ENCODE measurements at regions not wholly inside any gene's neighbourhood (a gene's known extent, or its start where the extent isn't known, plus 50 kb on each side); places are given as distances from the start of the nearest gene placed in this dataset.
"Not testable (repeated sequence)": the region's sequence is repeated elsewhere in the genome, so short reads cannot be mapped to it uniquely, and the experiment has no call there.

- 84% methylated on average over 17 of the region's 17 CpGs for WGBS (ENCODE audit: insufficient coverage)
- Mint-ChIP-seq H3K36me3 (no peaks in the 10 kb centered on the region), H3K4me3 (no peak overlapping the region), H3K4me1 (peaks cover 0 to 10% of the 10 kb centered on the region in 2 donors), H3K27ac (no peak overlapping the region), H3K9me3 (no peaks in the 10 kb centered on the region), H3K27me3 (ENCODE audit: low read depth in 2 of 2) (no peaks in the 10 kb centered on the region)
- no peaks in the 10 kb centered on the region for H3K9me3 ChIP-seq (ENCODE audit: control insufficient read depth, insufficient read depth, low read length)
- no peak for TF ChIP-seq CTCF (IDR thresholded peaks at IDR 0.05)
- no peak overlapping the region for H3K4me3 ChIP-seq (ENCODE audit: low read length)
- H3K27me3 ChIP-seq (ENCODE audit: control insufficient read depth, insufficient read depth, low read length): no peaks in the 10 kb centered on the region
- no peak overlapping the region for H3K27ac ChIP-seq (ENCODE audit: low read length)
- DNase-seq (no peak), ATAC-seq (no peak)
- H3K4me1 ChIP-seq (ENCODE audit: control insufficient read depth, insufficient read depth, low read length): no peaks in the 10 kb centered on the region
- intact Hi-C loops (cut with micrococcal nuclease): no loop called here
- H3K36me3 ChIP-seq (ENCODE audit: control insufficient read depth, insufficient read depth, low read length): no peaks in the 10 kb centered on the region
These were observed 370.5 kb downstream of the BRD1 start for GRCh38 chr22:49457146-49457545.

- no peak overlapping the region for H3K4me3 Mint-ChIP-seq
- H3K27ac Mint-ChIP-seq: no peak overlapping the region
- ATAC-seq: no peak
- WGBS (ENCODE audit: insufficient coverage): 77% methylated on average over 11 of the region's 11 CpGs
- DNase-seq: no peak
- H3K27me3 Mint-ChIP-seq (ENCODE audit: low read depth in 2 of 2): peaks cover 2 to 8% of the 10 kb centered on the region in 2 donors
- H3K4me1 Mint-ChIP-seq: peaks cover 0 to 7% of the 10 kb centered on the region in 2 donors
- TF ChIP-seq CTCF (IDR thresholded peaks at IDR 0.05): no peak
- H3K4me1 ChIP-seq (ENCODE audit: control insufficient read depth, insufficient read depth, low read length): no peaks in the 10 kb centered on the region
- no peaks in the 10 kb centered on the region for H3K27me3 ChIP-seq (ENCODE audit: control insufficient read depth, insufficient read depth, low read length)
- no peaks in the 10 kb centered on the region for H3K9me3 ChIP-seq (ENCODE audit: control insufficient read depth, insufficient read depth, low read length)
- H3K36me3 ChIP-seq (ENCODE audit: control insufficient read depth, insufficient read depth, low read length): no peaks in the 10 kb centered on the region
- H3K4me3 ChIP-seq (ENCODE audit: low read length): no peak overlapping the region
- H3K9me3 Mint-ChIP-seq: no peaks in the 10 kb centered on the region
- intact Hi-C loops (cut with micrococcal nuclease): no loop called here
- H3K27ac ChIP-seq (ENCODE audit: low read length): no peak overlapping the region
- H3K36me3 Mint-ChIP-seq: no peaks in the 10 kb centered on the region
These were observed 372.1 kb downstream of the BRD1 start for GRCh38 chr22:49455595-49455994.

- no peaks in the 10 kb centered on the region for H3K4me1 ChIP-seq (ENCODE audit: control insufficient read depth, insufficient read depth, low read length)
- H3K9me3 ChIP-seq (ENCODE audit: control insufficient read depth, insufficient read depth, low read length): no peaks in the 10 kb centered on the region
- Mint-ChIP-seq H3K4me1 (peaks cover 0 to 6% of the 10 kb centered on the region in 2 donors), H3K36me3 (no peaks in the 10 kb centered on the region), H3K27ac (no peak overlapping the region), H3K27me3 (ENCODE audit: low read depth in 2 of 2) (peaks cover 3 to 15% of the 10 kb centered on the region in 2 donors), H3K4me3 (no peak overlapping the region), H3K9me3 (no peaks in the 10 kb centered on the region)
- no peaks in the 10 kb centered on the region for H3K36me3 ChIP-seq (ENCODE audit: control insufficient read depth, insufficient read depth, low read length)
- ATAC-seq (no peak), DNase-seq (no peak)
- peaks cover 2% of the 10 kb centered on the region for H3K27me3 ChIP-seq (ENCODE audit: control insufficient read depth, insufficient read depth, low read length)
- H3K4me3 ChIP-seq (ENCODE audit: low read length): no peak overlapping the region
- 88% methylated on average over 7 of the region's 7 CpGs for WGBS (ENCODE audit: insufficient coverage)
- H3K27ac ChIP-seq (ENCODE audit: low read length): no peak overlapping the region
- TF ChIP-seq CTCF (IDR thresholded peaks at IDR 0.05): no peak
- intact Hi-C loops (cut with micrococcal nuclease): no loop called here
These were observed 372.9 kb downstream of the BRD1 start for GRCh38 chr22:49454726-49455125.

GRCh38 chr22:49453771-49454170, 373.9 kb downstream of the BRD1 start:
- ATAC-seq: no peak
- intact Hi-C loops (cut with micrococcal nuclease): no loop called here
- Mint-ChIP-seq H3K27me3 (ENCODE audit: low read depth in 2 of 2) (peaks cover 7 to 15% of the 10 kb centered on the region in 2 donors), H3K4me1 (peaks cover 0 to 6% of the 10 kb centered on the region in 2 donors), H3K9me3 (no peaks in the 10 kb centered on the region), H3K27ac (no peak overlapping the region), H3K4me3 (no peak overlapping the region), H3K36me3 (no peaks in the 10 kb centered on the region)
- DNase-seq: no peak
- Histone ChIP-seq H3K36me3 (ENCODE audit: control insufficient read depth, insufficient read depth, low read length) (no peaks in the 10 kb centered on the region), H3K4me3 (ENCODE audit: low read length) (no peak overlapping the region), H3K9me3 (ENCODE audit: control insufficient read depth, insufficient read depth, low read length) (no peaks in the 10 kb centered on the region), H3K27me3 (ENCODE audit: control insufficient read depth, insufficient read depth, low read length) (peaks cover 7% of the 10 kb centered on the region), H3K27ac (ENCODE audit: low read length) (no peak overlapping the region), H3K4me1 (ENCODE audit: control insufficient read depth, insufficient read depth, low read length) (no peaks in the 10 kb centered on the region)
- 74% methylated on average over 15 of the region's 15 CpGs for WGBS (ENCODE audit: insufficient coverage)
- TF ChIP-seq CTCF (IDR thresholded peaks at IDR 0.05): no peak

- intact Hi-C loops (cut with micrococcal nuclease); H3K36me3 Mint-ChIP-seq; H3K4me3 Mint-ChIP-seq; H3K4me1 ChIP-seq (ENCODE audit: control insufficient read depth, insufficient read depth, low read length); H3K36me3 ChIP-seq (ENCODE audit: control insufficient read depth, insufficient read depth, low read length); DNase-seq; H3K27ac Mint-ChIP-seq; H3K9me3 Mint-ChIP-seq; H3K27me3 ChIP-seq (ENCODE audit: control insufficient read depth, insufficient read depth, low read length); H3K4me1 Mint-ChIP-seq; H3K4me3 ChIP-seq (ENCODE audit: low read length); ATAC-seq; H3K9me3 ChIP-seq (ENCODE audit: control insufficient read depth, insufficient read depth, low read length); H3K27ac ChIP-seq (ENCODE audit: low read length): not testable (repeated sequence)
- 81% methylated on average over 1 of the region's 1 CpG for WGBS (ENCODE audit: insufficient coverage)
- peaks cover 7 to 15% of the 10 kb centered on the region in 2 donors for H3K27me3 Mint-ChIP-seq (ENCODE audit: low read depth in 2 of 2)
These were observed 374.7 kb downstream of the BRD1 start for GRCh38 chr22:49453019-49453418.
